Endothelial cell of umbilical vein (primary cell): ENCODE measurements at regions not wholly inside any gene's neighbourhood (a gene's known extent, or its start where the extent isn't known, plus 50 kb on each side); places are given as distances from the start of the nearest gene placed in this dataset.

ENCODE experiments used
- CTCF ChIP-seq, 2 donors: IDR thresholded peaks; 1 replicate in 1 of 2; 2 replicates in 1 of 2; pipeline ENCODE4 v1.5.1; 2011; ENCODE audit warnings: low read length in 2 of 2, mild to moderate bottlenecking in 2 of 2, moderate library complexity in 2 of 2, control low read depth in 1 of 2, inconsistent platforms in 1 of 2, low read depth in 1 of 2; ENCODE audit not compliant: insufficient read depth in 1 of 2; ENCODE audit errors: extremely low read depth in 1 of 2
- EZH2 ChIP-seq: IDR thresholded peaks from 2 replicates; pipeline ENCODE4 v1.6.1; 2012; ENCODE audit warnings: borderline replicate concordance, low read depth, mild to moderate bottlenecking, moderate library complexity, low read length, inconsistent platforms; ENCODE audit not compliant: severe bottlenecking
- FOS ChIP-seq: IDR thresholded peaks from 2 replicates; pipeline ENCODE4 v1.6.1; 2011; ENCODE audit warnings: mild to moderate bottlenecking, low read length, moderate library complexity, borderline replicate concordance; ENCODE audit not compliant: insufficient read depth
- MYC ChIP-seq: IDR thresholded peaks from one replicate; pipeline ENCODE4 v1.6.1; 2011; ENCODE audit warnings: mild to moderate bottlenecking, low read depth, low read length
- POLR2A ChIP-seq: IDR thresholded peaks from 2 replicates; pipeline ENCODE4 v1.6.1; 2012; ENCODE audit warnings: low read depth, mild to moderate bottlenecking, control low read depth, low read length
- POLR2AphosphoS5 ChIP-seq: IDR thresholded peaks from 2 replicates; pipeline ENCODE4 v1.6.1; 2012; ENCODE audit warnings: low read depth, mild to moderate bottlenecking, control low read depth, low read length, moderate library complexity; ENCODE audit not compliant: insufficient read depth
- TF ChIP-seq, protein P1 (sequence below): IDR thresholded peaks from 2 replicates; pipeline ENCODE4 v1.6.1; 2011; ENCODE audit not compliant: insufficient read depth, insufficient read length

- TF ChIP-seq CTCF (IDR thresholded peaks at IDR 0.05; ENCODE audit: extremely low read depth in 1 of 2, insufficient read depth in 1 of 2, low read depth in 1 of 2, low read length in 2 of 2) (no peak), POLR2AphosphoS5 (no peak), POLR2A (no peak), EZH2 (no peak), FOS (no peak), MYC (no peak)
- TF ChIP-seq, protein P1, sequence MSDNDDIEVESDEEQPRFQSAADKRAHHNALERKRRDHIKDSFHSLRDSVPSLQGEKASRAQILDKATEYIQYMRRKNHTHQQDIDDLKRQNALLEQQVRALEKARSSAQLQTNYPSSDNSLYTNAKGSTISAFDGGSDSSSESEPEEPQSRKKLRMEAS, result no peak
Measured at GRCh38 chr2:118209727-118210126, 121.5 kb downstream of the INSIG2 start.
